Neutrophil (primary cell): ENCODE measurements at regions not wholly inside any gene's neighbourhood (a gene's known extent, or its start where the extent isn't known, plus 50 kb on each side); places are given as distances from the start of the nearest gene placed in this dataset.
A peak's percentile ranks its signal among the peaks of the same experiment; 100 is the strongest.

Source experiments
- H3K27ac ChIP-seq: fragments of 200-600 bp; sonication (generic); 2 replicates; pipeline ENCODE4 v1.5.1; 2016; ENCODE audit warnings: mild to moderate bottlenecking, moderate library complexity
- H3K27me3 ChIP-seq: fragments of 200-600 bp; sonication (generic); 2 replicates; pipeline ENCODE4 v1.6.0; 2016; ENCODE audit warnings: mild to moderate bottlenecking
- H3K36me3 ChIP-seq: fragments of 200-600 bp; sonication (generic); 2 replicates; pipeline ENCODE4 v1.5.1; 2017
- H3K4me1 ChIP-seq, 2 experiments: fragments of 200-600 bp in 1 of 2; sonication (generic) in 1 of 2; 1 replicate in 1 of 2; 2 replicates in 1 of 2; pipeline versions ENCODE4 v1.5.1 to v1.6.1; 2013 to 2016; ENCODE audit warnings: low read depth in 1 of 2, low read length in 1 of 2, mild to moderate bottlenecking in 1 of 2, moderate library complexity in 1 of 2; ENCODE audit not compliant: control insufficient read depth in 1 of 2, insufficient read depth in 1 of 2
- H3K4me3 ChIP-seq, 2 experiments: fragments of 200-600 bp in 1 of 2; sonication (generic) in 1 of 2; 1 replicate in 1 of 2; 2 replicates in 1 of 2; pipeline ENCODE4 v1.5.1; 2013 to 2016; ENCODE audit warnings: low read depth in 1 of 2, low read length in 1 of 2, mild to moderate bottlenecking in 1 of 2, moderate library complexity in 1 of 2
- H3K9me3 ChIP-seq: fragments of 200-600 bp; sonication (generic); 2 replicates; pipeline ENCODE4 v1.5.1; 2016
- CTCF ChIP-seq: fragments of 200-600 bp; sonication (generic); IDR thresholded peaks from 2 replicates; pipeline ENCODE4 v1.5.1; 2016; ENCODE audit warnings: antibody characterized with exemption

DNA sequence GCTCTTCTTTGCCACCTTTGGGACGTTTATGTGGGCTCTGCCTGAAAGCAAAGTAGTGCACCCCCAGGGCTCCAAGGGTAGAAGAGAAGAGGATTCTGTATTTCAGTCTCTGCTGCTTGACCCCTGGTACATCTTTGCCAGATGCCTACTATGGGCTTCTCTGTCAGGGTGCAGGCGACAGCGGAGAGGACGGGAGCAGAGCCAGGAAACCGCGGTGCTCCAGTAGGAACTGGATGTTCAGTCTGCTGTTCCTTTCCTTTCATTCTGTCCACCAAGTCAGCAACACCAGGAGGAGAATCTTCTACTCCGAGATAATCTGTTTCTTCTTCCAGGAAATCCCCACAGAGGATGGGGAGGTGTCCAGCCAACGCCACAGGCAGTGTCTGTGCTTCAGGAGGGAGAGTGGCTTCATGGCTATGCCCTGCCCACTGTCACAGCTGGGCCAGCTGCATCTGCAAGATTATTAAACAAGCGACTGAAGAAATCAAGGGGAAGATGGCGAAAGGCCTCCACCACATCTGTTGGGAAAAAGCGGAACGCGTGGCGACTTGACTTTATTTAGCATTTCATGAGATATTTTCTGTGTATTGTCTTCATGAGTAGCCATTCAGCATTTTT lies 398.3 kb downstream of the IRX1 start:
- TF ChIP-seq CTCF, result no peak
- H3K4me3 ChIP-seq, result peak overlapping the region in 1 of 2 experiments; percentile 21
- peaks cover 14 to 23% of the 10 kb centered on the region in 2 experiments for H3K4me1 ChIP-seq
- no peaks in the 10 kb centered on the region for H3K36me3 ChIP-seq
- no peaks in the 10 kb centered on the region for H3K27me3 ChIP-seq
- H3K9me3 ChIP-seq, result no peaks in the 10 kb centered on the region
- peak overlapping the region; percentile 43 for H3K27ac ChIP-seq

- no peak for TF ChIP-seq CTCF
- H3K27me3 ChIP-seq, result no peaks in the 10 kb centered on the region
- H3K27ac ChIP-seq, result no peak overlapping the region
- H3K36me3 ChIP-seq, result no peaks in the 10 kb centered on the region
- peak overlapping the region in 1 of 2 experiments; percentile 21 for H3K4me3 ChIP-seq
- H3K4me1 ChIP-seq, result peaks cover 14 to 23% of the 10 kb centered on the region in 2 experiments
- H3K9me3 ChIP-seq, result no peaks in the 10 kb centered on the region
These were observed 399.0 kb downstream of the IRX1 start for GRCh38 chr5:3994628-3995027.

DNA sequence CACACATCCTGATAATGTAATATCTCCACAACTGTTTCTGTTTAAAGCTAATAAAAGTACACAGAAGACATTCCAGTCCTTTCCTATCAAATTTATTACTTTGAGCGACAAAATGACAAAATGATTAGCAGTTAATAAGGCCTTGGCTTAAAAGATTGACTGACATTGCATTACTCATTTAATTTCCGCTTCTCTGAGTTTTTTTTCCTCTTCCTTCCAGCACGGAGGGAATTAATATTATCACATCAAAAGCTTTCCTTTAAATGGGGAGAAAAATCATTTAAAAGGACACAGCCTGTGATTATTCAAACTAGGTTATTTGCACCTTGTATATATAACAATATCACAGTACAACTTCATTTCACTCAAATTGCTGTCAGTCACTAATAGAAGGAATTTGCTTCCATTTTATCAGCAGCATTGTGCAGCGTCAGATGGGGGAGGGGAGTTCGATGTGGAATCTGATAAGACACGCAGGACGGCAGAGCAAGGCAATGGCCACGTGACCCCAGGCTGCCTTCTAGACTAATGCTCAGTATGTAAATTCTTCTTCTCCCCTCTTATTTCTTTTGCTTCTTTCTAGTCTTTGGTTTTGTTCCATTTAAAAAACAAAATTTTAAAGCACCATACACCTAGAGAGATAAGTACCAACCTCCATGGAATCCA lies 400.5 kb downstream of the IRX1 start:
- no peak overlapping the region for H3K27ac ChIP-seq
- TF ChIP-seq CTCF, result no peak
- H3K4me1 ChIP-seq, result peaks cover 14 to 23% of the 10 kb centered on the region in 2 experiments
- H3K36me3 ChIP-seq, result no peaks in the 10 kb centered on the region
- H3K4me3 ChIP-seq, result no peak overlapping the region
- H3K9me3 ChIP-seq, result no peaks in the 10 kb centered on the region
- no peaks in the 10 kb centered on the region for H3K27me3 ChIP-seq

DNA sequence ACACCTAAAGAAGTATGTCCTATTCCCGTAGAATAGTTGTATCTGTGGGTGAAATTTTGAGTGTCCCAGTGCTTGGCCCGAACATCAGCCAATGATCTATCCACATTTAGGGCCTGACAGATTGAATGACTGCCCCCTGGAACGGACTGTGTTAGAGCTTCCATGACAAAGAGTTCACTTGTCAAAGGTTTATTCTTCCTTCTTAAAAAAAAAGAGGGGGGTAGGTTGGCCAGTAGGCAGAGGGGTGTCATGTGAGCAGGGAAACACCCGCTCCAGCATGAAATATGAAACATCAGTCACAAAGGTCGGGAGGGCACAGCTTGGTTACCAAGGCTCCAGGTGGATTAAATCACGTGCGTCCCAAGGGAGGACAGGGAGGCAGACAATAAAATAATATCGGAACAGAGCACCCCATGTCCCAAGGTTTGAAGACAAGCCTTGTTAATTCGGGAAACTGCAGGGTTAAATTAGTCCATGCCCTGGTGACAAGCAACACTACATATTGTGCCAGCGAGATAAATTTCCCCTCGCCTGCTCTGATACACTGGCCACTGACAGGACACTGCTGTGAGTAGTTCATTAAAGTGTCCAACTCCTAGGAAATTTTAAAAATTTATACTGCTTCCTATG lies 401.2 kb downstream of the IRX1 start:
- no peaks in the 10 kb centered on the region for H3K27me3 ChIP-seq
- no peaks in the 10 kb centered on the region for H3K36me3 ChIP-seq
- H3K4me3 ChIP-seq, result no peak overlapping the region
- no peaks in the 10 kb centered on the region for H3K9me3 ChIP-seq
- no peak for TF ChIP-seq CTCF
- no peak overlapping the region for H3K27ac ChIP-seq
- peaks cover 14 to 23% of the 10 kb centered on the region in 2 experiments for H3K4me1 ChIP-seq

- H3K36me3 ChIP-seq, result no peaks in the 10 kb centered on the region
- H3K4me1 ChIP-seq, result peaks cover 14 to 23% of the 10 kb centered on the region in 2 experiments
- no peak overlapping the region for H3K27ac ChIP-seq
- no peaks in the 10 kb centered on the region for H3K9me3 ChIP-seq
- no peak for TF ChIP-seq CTCF
- no peak overlapping the region for H3K4me3 ChIP-seq
- H3K27me3 ChIP-seq, result no peaks in the 10 kb centered on the region
These were observed 402.0 kb downstream of the IRX1 start for GRCh38 chr5:3997670-3998069.
